Esophagus squamous epithelium (tissue), 4 donors: ENCODE measurements at regions not wholly inside any gene's neighbourhood (a gene's known extent, or its start where the extent isn't known, plus 50 kb on each side); places are given as distances from the start of the nearest gene placed in this dataset.

Source experiments
- POLR2A ChIP-seq, 4 donors: fragments of 450-650 bp; IDR thresholded peaks; one replicate each; pipeline ENCODE4 v1.6.1; 2017; ENCODE audit warnings: antibody characterized with exemption in 4 of 4, mild to moderate bottlenecking in 4 of 4, moderate library complexity in 3 of 4
- TF ChIP-seq, protein P1 (sequence below), 6 experiments: fragments of 450-650 bp in 4 of 6; fragments of 200-600 bp in 2 of 6; sonication (generic) in 2 of 6; IDR thresholded peaks; one replicate each; pipeline ENCODE4 v1.5.1; 2016 to 2019; ENCODE audit warnings: antibody characterized with exemption in 6 of 6, mild to moderate bottlenecking in 4 of 6, moderate library complexity in 4 of 6

DNA sequence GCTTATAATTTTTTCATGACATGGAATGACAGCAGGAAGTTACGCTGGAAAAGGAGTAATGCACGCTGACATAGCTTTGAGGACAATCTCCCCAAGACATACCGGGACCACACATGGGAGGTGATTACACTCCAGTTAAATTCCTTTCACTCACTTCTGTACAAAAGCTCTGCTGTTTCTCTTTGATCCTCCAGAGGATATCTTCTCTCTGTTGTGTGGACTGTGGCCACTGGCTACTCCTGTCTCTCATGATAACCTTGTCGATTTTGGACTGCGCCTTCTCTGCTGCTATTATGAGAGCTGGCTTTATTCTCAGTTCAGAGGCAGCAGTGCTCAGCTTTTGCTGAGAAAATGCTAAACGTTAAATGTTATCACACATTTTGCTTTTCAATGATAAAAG is 464.6 kb downstream of the FGF9 start:
- TF ChIP-seq, protein P1, sequence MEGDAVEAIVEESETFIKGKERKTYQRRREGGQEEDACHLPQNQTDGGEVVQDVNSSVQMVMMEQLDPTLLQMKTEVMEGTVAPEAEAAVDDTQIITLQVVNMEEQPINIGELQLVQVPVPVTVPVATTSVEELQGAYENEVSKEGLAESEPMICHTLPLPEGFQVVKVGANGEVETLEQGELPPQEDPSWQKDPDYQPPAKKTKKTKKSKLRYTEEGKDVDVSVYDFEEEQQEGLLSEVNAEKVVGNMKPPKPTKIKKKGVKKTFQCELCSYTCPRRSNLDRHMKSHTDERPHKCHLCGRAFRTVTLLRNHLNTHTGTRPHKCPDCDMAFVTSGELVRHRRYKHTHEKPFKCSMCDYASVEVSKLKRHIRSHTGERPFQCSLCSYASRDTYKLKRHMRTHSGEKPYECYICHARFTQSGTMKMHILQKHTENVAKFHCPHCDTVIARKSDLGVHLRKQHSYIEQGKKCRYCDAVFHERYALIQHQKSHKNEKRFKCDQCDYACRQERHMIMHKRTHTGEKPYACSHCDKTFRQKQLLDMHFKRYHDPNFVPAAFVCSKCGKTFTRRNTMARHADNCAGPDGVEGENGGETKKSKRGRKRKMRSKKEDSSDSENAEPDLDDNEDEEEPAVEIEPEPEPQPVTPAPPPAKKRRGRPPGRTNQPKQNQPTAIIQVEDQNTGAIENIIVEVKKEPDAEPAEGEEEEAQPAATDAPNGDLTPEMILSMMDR (IDR thresholded peaks at IDR 0.05), result no peak
- no peak for TF ChIP-seq POLR2A (IDR thresholded peaks at IDR 0.05)
